ENCODE measurements at regions not wholly inside any gene's neighbourhood (a gene's known extent, or its start where the extent isn't known, plus 50 kb on each side); places are given as distances from the start of the nearest gene placed in this dataset.

GRCh38 chr11:119486016-119486415 is 63.0 kb upstream of the THY1 start:
- TF ChIP-seq CTCF (IDR thresholded peaks at IDR 0.05) (no peak), EZH2 (IDR thresholded peaks at IDR 0.05) (no peak)

Measured in neural progenitor cell (in vitro differentiated cells).